ENCODE measurements at regions not wholly inside any gene's neighbourhood (a gene's known extent, or its start where the extent isn't known, plus 50 kb on each side); places are given as distances from the start of the nearest gene placed in this dataset.

DNA sequence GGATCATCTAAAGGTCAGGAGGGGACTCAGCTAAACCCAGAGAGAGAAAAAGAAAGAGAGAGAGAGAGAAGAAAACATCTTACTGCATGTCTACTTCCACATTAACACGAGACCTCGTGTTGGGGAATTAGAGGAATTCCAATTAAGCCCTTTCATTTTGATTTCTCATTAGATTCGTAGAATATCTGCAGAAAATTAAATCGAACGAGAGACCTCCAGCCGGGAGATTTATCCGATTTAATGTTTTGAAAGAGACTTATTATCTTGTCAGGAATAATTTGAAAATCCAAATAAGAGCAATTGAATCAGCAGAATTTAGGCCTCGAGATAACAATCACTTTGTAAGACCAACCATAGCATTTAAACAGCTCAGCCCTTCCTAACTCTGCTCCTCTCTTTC lies 175.6 kb downstream of the ABCC12 start:
- H3K36me3 Mint-ChIP-seq (ENCODE audit: insufficient read depth): no peaks in the 10 kb centered on the region
- peaks cover 2% of the 10 kb centered on the region for H3K4me1 Mint-ChIP-seq (ENCODE audit: low read depth)
- DNase-seq (ENCODE audit: low spot score, unreplicated experiment): no peak
- H3K4me3 Mint-ChIP-seq (ENCODE audit: low read depth): no peak overlapping the region
- H3K9me3 Mint-ChIP-seq (ENCODE audit: low read depth): no peaks in the 10 kb centered on the region
- no peak overlapping the region for H3K27ac Mint-ChIP-seq
- peaks cover 3% of the 10 kb centered on the region for H3K27me3 Mint-ChIP-seq
- TF ChIP-seq, protein P1, sequence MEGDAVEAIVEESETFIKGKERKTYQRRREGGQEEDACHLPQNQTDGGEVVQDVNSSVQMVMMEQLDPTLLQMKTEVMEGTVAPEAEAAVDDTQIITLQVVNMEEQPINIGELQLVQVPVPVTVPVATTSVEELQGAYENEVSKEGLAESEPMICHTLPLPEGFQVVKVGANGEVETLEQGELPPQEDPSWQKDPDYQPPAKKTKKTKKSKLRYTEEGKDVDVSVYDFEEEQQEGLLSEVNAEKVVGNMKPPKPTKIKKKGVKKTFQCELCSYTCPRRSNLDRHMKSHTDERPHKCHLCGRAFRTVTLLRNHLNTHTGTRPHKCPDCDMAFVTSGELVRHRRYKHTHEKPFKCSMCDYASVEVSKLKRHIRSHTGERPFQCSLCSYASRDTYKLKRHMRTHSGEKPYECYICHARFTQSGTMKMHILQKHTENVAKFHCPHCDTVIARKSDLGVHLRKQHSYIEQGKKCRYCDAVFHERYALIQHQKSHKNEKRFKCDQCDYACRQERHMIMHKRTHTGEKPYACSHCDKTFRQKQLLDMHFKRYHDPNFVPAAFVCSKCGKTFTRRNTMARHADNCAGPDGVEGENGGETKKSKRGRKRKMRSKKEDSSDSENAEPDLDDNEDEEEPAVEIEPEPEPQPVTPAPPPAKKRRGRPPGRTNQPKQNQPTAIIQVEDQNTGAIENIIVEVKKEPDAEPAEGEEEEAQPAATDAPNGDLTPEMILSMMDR (IDR thresholded peaks at IDR 0.05; ENCODE audit: unreplicated experiment): no peak

DNA sequence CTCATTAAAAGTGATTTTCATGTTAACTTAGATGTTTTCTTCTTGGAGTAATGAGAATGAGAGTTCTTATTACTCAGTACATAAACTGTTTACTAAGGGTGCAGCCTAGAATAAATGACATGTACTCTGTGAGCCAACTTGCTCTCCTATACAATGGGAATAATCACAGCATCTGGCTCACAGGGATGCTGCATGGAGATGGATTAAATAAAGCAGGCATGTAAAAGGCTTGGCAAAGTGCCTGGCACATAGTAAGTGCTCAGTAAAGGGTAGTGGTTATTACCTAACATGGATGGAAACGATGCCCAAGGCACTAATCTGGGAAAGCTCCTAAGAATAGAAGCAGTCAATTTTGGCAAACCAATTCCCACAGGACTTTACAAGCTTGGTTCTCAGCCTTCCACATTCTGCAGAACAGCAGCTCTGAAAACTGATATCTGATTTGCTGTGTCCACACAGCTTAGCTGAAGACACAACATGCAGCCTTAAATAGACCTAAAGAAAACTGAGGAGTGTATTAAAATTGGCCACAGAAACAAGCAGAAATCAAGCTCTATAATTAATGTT lies 176.1 kb downstream of the ABCC12 start:
- Mint-ChIP-seq H3K4me3 (ENCODE audit: low read depth) (no peak overlapping the region), H3K9me3 (ENCODE audit: low read depth) (no peaks in the 10 kb centered on the region), H3K4me1 (ENCODE audit: low read depth) (peaks cover 2% of the 10 kb centered on the region), H3K36me3 (ENCODE audit: insufficient read depth) (no peaks in the 10 kb centered on the region), H3K27ac (no peak overlapping the region), H3K27me3 (peaks cover 3% of the 10 kb centered on the region)
- TF ChIP-seq, protein P1 (IDR thresholded peaks at IDR 0.05; ENCODE audit: unreplicated experiment): no peak
- no peak for DNase-seq (ENCODE audit: low spot score, unreplicated experiment)

DNA sequence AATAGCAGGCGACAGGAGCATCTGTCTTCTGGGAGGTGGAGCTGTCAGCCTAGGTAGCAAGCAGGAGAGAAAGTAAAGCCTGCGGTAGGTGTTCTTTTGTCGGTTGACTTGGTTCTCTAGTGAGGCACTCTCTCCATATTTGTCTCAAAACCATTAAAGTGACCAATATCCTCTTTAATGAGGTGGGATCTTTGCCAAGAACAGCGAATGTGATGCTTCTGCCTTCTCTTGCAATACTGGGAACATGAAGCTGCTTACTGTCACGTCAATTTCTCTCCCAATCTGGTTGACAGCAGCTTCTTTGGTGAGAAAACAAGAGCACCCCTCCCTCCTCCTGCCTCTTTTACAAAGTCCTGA lies 176.7 kb downstream of the ABCC12 start:
- H3K4me3 Mint-ChIP-seq (ENCODE audit: low read depth): no peak overlapping the region
- H3K27ac Mint-ChIP-seq: no peak overlapping the region
- TF ChIP-seq, protein P1 (IDR thresholded peaks at IDR 0.05; ENCODE audit: unreplicated experiment): no peak
- H3K9me3 Mint-ChIP-seq (ENCODE audit: low read depth): no peaks in the 10 kb centered on the region
- no peak for DNase-seq (ENCODE audit: low spot score, unreplicated experiment)
- peaks cover 2% of the 10 kb centered on the region for H3K4me1 Mint-ChIP-seq (ENCODE audit: low read depth)
- peaks cover 3% of the 10 kb centered on the region for H3K27me3 Mint-ChIP-seq
- no peaks in the 10 kb centered on the region for H3K36me3 Mint-ChIP-seq (ENCODE audit: insufficient read depth)

DNA sequence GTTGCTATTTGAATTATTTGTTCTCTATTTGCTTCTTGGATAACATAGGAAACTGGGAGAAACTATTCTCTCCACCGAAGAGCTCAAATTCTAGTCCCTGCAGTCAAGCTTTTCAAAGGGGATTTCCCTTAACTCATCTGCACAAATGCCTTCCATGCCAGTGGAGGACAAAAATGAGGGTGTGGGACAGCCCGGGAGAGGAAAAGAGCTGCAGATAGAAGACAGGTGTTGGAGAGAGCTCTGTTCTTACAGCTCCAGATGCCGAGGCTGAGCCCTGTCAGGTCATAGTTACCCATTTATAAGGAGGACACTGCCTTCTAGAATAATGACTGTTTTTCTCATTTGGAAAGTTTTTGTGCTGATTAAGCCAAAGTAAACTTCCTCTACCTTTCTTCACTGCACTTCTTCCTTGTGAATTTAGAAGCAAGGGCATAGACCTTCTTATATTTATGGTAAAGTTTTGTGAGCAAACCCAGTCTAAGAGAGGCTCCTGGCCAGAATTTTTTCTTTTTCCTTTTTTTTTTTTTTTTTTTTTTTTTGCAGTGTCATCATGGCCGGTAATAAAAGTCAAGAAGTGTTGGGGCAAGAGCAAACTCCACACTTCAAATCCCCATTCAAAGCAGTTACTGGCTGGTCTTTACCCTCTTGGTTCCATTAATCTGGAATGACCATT lies 177.2 kb downstream of the ABCC12 start:
- H3K27ac Mint-ChIP-seq: no peak overlapping the region
- TF ChIP-seq, protein P1 (IDR thresholded peaks at IDR 0.05; ENCODE audit: unreplicated experiment): no peak

DNA sequence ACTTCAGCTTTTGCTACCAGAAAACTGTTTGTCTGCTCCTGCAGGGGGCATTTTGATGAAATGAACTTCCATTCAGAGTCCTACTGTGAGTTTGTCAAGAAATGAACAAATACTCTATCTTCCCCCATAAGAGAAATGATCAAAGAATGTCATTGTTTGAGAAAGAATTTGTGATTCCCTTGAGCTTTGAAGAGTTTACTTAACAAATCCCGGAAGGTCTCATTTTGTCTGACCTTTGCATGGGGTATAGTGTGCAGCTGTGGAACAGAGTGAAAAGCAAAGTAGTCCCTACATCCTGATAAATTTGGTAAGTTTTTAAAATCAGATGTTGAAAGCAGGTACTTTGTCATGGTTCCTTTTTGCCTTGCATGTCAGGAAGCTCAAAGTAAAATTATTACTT lies 178.0 kb downstream of the ABCC12 start:
- DNase-seq (ENCODE audit: low spot score, unreplicated experiment): no peak
- no peak overlapping the region for H3K27ac Mint-ChIP-seq
- H3K4me1 Mint-ChIP-seq (ENCODE audit: low read depth): peaks cover 2% of the 10 kb centered on the region
- H3K4me3 Mint-ChIP-seq (ENCODE audit: low read depth): no peak overlapping the region
- peaks cover 3% of the 10 kb centered on the region for H3K27me3 Mint-ChIP-seq
- no peaks in the 10 kb centered on the region for H3K36me3 Mint-ChIP-seq (ENCODE audit: insufficient read depth)
- TF ChIP-seq, protein P1 (IDR thresholded peaks at IDR 0.05; ENCODE audit: unreplicated experiment): no peak
- no peaks in the 10 kb centered on the region for H3K9me3 Mint-ChIP-seq (ENCODE audit: low read depth)

More for the DNA sequence above, 177.2 kb downstream of the ABCC12 start:
- peaks cover 2% of the 10 kb centered on the region for H3K4me1 Mint-ChIP-seq (ENCODE audit: low read depth)
- no peaks in the 10 kb centered on the region for H3K9me3 Mint-ChIP-seq (ENCODE audit: low read depth)
- no peak overlapping the region for H3K4me3 Mint-ChIP-seq (ENCODE audit: low read depth)
- no peak for DNase-seq (ENCODE audit: low spot score, unreplicated experiment)
- H3K27me3 Mint-ChIP-seq: peaks cover 3% of the 10 kb centered on the region
- no peaks in the 10 kb centered on the region for H3K36me3 Mint-ChIP-seq (ENCODE audit: insufficient read depth)

All from progenitor cell of endocrine pancreas (in vitro differentiated cells).